GM19468 (cell line): ENCODE measurements at regions not wholly inside any gene's neighbourhood (a gene's known extent, or its start where the extent isn't known, plus 50 kb on each side); places are given as distances from the start of the nearest gene placed in this dataset.

ENCODE experiments used
- ATAC-seq: cut with Tn5 transposase; IDR thresholded peaks from one replicate; pipeline ENCODE4 v1.9.1; 2021; ENCODE audit warnings: mild to moderate bottlenecking, moderate library complexity, moderate number of reproducible peaks; ENCODE audit not compliant: unreplicated experiment; ENCODE audit errors: extremely low read depth

DNA sequence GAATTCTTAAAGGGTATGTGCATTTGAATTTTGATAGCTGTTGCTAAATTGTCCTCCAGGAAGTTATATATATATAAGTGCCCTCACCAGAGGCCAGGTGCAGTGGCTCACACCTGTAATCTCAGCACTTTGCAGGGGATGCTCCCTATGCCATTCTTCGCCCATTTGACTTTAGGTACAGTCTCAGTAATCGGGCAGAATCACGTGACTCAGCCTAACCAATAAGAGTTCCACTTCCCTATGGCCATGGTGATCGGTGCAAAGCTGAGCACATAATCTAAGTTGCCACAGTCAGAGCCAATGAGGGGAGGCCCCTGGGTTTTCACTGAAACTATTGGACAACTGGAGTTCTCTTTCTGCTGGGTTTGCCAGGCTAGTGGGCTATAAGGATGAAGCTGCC is 274.6 kb upstream of the TBX3 start:
- no peak for ATAC-seq

DNA sequence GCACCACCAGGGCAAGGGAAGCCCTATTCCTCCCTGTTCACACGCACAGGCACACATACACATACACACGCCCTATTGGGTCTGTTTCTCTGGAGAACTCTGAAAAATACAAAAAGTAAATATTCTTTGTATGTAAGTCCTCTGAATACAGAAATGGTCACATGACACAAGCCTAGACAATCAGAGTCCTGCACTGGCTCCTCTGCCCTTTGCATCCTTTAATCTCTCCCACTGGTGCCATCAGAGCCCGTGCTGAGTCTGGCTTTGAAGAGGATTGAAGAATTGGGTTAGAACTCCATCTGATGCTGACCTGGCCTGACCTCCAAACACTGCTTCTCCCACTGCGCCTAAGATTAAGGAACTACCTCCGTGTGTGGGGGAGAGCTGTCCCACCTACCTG is 273.2 kb upstream of the TBX3 start:
- ATAC-seq = no peak

DNA sequence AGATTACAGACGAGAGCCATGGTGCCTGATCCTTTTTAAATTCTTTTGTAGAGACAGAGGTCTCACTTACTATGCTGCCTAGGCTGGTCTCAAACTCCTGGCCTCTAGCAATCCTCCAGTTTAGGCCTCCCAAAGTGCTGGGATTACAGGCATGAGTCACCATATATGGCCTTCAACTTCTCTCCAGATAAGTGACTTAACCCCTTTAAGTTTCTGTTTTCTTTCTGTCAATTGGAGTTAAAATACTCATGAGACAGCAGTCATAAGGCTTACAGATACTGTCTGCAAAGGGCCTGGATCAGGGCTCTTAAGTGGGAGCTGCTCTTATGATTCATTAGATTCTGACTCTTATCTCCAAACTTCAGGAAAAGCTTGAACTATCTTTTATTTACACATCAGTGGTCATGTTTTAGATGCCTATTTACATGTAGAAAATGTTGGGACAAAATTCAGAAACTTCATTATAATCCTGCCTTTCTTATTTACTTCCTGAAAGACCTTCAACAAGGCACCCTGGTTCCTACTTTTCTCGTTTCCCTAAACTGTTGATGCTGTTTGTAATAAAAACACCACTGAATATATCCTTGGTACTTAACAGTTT is 271.5 kb upstream of the TBX3 start:
- no peak for ATAC-seq

DNA sequence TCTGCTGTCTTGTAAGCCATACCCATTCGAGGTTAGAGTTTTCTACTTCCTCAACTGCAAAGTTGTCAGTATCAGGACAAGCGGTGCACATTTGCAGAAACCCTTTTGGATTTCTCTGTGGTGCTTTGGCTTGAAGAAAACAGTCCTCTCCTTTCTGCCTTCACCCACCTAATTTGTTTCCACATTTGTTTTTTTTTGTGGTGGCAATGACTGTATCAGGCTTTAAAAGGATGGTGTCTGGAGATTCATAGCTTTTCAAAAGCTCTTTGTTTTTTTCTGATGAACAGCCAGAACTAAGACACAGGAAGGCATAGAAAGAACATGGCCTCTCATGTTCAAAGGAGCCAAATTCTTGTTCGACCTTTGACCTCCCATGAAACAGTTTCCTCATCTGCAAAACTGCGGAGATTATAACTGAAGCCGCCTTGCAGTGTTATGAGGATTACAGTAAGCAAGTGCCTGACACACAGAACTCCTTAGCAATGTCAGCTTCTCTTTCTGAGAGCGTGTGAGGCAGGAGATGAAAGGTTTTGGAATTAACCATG is 270.6 kb upstream of the TBX3 start:
- no peak for ATAC-seq

DNA sequence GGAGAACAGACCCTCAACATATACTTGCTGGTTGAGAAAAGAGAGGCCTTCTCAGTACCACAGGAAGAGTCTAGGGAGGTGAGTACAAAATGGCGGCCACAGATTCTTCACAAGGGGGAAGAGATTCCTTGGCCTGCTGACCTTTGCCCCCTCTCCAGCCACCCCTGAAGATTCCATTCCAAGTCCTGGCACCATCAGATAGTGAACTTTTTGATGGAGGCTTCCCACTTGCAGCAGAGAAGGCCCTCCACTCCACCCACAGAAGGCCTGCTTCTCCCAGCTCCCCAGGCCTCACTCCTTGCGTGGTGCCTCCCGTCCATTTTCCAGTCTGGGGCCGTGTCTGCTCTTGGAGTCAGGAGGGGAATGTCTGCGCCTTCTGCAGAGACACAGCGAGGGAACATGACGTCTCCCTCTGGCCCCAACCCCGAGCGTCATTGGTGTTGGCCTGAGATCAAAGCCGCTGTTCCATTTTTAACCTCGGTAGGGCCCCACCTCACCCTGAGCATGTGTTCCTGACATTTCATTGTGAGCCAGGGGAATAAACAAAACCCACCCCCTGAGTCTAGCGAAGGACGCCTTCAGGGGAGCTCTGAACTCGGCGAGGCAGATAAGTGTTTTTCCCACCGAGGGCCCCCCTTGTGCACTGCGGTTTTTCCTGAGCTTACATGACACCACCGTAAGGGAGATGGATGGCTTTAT is 268.7 kb upstream of the TBX3 start:
- ATAC-seq = no peak

DNA sequence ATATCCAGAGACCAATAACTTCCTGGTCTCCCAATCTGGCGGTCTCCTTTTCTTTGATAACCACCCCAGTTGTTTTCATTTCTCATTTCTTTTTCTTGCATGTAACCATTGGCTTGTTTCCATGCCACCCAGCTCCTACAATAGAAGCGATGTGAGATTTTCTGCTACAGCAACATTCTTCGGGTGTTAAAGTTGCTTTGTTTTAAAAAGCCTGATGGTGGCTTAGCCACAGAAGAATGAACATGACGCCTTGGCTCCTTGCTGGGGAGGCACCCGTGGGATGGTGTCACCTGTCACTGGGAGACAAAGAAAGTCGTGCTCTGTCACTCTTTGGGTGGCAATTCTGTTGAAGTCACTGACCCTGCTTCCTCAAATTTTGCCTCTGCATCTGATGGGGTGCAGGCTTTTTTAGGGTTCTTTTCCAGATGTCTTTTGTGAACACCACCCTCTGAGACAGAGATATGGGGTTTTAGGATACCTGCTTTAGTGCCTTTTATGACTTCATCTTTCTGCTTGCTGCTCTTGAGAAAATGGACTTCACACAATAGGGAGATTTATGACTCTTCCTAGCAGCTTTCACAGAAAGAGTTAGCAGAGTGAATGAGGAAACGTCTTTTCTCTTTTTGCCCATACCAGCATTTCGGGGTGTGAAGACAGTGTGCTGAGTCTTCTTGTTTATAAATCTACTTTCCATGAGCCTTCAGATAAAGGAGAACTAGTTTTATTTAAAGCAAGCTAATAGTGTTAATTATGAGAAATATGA is 265.3 kb upstream of the TBX3 start:
- ATAC-seq = no peak

DNA sequence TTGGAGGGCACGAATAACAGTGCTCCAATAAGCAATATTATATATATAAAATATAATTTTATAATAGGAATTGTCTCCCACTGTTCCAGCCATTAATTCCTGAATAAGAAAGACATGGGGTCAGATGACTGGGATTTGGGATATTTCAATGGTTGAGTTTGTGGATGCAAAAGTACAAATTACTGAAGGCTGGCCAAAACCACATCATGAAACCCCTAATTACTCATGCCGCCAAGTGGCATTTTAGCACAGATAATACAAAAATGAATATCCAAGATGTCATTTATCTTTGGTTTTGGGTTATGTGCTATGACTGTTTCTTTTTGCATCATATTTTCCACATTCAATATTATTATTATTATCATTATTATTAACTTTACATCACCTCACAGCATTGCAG is 261.4 kb upstream of the TBX3 start:
- ATAC-seq = no peak

DNA sequence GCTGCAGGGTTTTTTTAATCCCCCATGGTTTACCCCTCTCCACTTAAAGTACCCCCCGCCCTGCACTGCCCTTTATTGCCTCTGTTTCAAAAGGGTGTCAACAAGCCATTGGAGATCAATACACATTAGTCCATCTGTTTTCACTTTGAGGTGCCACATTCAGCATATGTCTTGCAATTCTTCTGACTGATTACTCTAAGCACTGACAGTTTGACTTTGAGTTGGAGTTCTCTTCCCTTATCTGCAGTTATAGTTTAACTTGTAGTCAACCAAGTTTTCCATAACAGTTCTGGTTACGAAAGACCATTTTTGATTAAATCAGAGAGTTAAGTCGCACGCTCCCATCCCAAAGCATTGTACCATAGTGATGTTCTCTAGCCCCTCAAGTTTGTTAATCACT is 260.8 kb upstream of the TBX3 start:
- no peak for ATAC-seq

DNA sequence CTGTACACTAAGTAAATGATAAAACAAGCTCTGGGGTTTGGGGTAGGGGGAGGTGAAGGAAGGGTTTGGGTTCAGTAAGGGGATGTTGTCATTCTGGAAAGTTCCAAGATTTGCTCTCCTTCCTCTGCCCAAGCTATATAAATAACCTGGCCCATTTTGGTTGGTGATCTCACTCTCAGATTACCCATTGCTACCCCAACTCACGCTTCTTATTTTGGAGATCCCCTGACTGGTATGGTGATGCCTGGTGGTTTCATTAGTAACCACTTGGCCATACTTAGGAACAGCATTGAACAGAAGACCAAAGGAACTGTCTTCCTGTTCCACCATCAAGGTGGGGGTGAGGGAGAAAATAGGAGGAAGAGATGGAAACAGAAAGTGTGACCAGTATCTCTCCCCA is 259.6 kb upstream of the TBX3 start:
- no peak for ATAC-seq

DNA sequence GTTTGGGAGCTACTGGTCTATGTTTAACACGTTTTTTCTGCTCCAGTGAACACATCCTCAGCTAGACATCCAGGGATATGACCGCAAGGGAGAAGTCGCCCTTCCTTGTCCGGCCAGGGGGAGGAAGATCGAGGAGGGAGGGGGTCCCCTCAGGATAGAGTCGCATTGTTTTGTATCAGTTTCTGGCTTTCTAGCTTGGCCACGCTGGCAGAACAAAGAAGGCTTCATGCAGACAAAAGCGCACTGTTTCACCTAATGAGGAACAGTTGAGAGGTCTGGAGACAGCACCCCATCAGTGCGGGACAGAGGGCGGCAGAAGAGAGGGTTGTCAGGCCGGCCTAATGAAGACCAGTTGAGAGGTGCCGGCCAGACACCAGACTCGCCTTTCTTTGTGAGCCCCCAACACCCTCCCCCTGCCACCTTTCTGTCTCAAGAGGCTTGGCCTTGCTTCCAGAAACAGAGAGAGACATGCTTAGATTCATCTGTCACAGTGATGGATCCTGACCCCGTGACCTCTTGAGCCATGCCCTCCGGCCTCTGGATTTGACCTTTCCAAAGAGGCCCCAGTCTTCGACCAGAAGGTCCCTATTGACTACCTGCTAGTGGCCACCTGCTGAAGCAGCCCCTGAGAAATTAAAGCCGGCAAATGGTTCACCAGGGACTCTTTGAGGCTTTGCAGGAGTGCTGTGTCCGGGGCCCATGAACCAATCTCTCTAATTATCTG is 254.7 kb upstream of the TBX3 start:
- no peak for ATAC-seq

DNA sequence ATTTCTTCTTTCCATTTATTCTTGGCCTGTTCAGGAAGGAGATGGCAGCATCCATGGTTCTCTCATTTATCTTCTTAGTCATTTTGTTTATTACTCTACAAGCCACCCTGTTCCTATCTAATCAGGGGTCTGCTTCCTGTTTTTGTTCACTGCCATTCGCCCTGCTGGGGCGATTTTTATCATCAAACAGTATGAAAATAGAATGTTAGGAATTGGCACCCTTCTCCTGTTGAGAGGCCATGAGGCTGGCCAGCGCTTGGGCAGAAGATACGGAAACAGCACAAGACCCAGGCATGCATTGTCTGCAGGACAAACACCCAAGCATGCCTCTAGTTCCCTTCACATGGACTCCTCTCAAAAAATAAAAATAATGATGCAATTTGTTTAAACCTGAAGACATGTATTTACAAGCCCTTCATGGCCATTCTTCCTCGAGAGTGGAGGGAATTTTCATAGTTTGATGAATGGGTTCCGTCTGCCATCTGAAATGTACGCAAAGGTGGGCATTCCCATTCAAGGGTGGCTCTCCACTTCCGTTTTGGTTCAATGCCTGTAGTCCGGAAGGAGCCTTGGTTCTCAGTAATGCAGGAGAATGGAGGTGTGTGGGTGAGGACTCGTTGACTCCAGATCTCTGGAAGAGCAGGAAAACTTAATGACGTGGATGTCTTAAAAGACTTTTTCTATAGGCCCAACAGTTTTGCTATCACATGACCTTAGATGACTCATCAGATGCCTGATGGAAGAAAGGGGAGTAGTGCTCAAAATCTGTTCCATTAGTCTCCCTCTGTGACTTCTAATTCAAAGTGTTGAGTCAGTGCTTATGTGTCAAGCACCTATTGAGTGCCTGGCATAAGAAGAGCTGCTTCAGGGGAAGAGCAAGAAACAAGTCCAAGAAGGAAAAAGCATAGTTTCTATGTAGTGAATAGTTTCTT is 252.4 kb upstream of the TBX3 start:
- ATAC-seq = no peak

DNA sequence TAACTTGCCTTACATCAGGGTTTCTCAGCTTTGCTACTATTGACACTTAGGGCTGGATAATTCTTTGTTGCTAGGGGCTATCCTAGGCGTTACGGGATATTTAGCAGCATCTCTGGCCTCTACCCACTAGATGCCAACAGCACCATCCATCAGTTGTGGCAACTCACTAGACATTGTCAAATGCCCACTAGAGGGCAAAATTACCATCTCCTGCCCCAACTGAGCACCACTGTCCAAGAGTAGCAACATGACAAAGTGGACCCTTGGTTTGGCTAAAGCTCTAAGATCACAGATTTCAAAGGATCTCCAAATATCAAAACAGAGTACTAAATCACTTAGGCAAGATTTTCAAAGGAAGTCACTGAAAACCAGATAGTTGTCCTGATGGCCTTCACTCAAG is 251.7 kb upstream of the TBX3 start:
- no peak for ATAC-seq

DNA sequence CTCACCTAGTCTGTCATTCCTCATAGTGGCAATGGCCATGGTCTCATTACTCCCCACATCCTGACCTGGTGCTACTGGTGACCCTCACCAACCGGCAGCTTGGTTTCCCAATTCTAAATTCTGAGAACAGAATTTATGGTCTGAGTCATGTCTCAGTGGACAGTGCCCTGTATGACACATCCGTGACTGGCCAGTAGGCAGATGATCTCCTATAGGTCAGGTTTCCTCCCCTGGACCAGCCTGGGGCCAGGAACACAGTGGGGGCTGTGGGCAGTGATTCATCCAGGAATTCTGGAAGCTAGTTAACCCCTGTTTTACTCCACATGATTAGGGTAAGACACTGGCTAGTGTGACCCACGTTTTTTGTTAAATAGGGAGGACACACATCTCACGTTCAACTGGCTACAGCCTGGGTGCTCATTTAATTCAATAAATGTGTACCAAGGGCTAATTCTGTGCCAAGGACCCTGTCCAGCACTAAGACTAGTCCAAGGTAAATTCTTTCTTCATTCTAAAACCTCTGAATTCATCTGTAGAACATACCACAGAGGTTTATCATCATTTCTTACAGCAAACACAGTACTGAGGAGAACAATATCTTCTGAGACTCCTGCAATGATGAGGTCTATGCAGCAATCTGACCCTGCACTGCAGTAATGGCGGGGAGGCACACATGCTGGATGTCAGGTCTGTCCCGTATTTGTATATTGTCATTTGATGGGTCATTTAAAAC is 249.6 kb upstream of the TBX3 start:
- ATAC-seq = no peak

DNA sequence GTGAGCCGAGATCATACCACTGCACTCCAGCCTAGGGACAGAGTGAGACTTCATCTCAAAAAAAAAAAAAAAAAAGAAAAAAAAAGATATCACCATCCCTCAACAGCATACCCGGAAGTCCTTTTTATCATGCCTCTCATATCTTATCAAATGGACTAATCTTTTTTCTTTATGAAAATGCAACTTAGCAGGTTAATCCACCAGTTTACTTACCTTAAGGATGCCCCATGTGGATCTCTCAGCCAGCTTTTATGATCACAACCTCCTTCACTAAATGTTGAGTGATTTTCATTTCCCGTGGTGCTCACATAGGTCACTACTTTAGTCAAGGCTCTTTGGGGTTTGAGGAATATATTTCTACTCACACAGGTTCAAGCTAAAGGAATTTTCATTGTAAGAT is 248.8 kb upstream of the TBX3 start:
- no peak for ATAC-seq

DNA sequence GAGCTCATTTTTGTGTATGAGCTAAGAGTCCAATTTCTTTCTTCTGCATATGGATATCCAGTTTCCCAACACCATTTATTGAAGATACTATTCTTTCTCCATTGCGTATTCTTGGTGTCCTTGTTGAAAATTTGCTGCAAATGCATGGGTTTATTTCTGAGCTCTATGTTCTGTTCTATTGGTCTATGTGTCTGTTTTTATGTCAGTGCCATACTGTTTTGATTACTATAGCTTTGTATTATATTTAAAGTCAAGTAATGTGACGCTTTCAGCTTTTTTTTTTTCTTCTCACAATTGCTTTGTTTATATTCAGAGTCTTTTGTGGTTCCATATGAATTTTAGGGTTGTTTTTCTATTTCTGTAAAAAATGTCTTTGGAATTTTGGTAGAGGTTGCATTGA is 247.1 kb upstream of the TBX3 start:
- ATAC-seq = no peak

DNA sequence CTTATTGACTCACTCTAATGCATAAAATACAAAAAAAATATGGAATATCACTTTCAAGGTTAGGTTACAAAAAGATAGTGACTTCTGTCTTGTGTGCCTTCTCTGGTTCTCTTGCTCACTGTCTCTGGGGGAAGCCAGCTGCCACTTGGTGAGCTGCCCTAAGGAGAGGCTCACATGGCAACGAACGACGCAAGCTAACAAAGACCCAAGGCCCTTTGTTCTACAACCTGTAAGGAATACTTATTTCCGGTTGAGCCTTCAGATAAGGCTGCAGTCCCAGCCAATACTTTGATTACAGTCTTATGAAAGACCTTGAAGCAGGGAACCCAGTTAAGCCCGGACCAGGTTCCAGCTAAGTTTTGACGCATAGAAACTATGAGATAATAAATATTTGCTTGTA is 242.4 kb upstream of the TBX3 start:
- ATAC-seq = no peak

DNA sequence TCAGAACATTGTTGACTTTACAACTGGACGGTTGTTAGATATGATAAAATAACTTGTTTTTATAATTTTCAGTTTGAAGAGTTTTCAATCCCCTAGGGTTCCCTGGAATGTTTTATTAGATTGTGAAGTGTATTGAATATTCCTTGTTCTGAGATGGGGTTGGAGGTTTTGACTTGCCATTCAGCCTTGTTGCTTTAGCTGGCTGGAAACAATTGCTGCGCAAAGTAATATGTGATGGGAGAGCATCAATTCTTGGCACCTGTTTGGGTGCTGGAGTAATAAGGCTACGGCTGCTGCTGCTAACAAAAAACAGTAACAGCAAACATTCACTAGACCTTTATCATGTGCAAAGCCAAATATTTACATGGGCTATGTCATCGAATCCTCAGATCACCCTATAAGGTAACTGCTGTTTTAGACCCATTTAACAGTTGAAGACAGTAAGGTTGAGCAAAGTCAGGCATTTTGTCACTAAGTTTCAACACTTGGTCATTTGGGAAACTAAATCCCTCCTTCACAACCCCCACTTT is 241.0 kb upstream of the TBX3 start:
- ATAC-seq = no peak

DNA sequence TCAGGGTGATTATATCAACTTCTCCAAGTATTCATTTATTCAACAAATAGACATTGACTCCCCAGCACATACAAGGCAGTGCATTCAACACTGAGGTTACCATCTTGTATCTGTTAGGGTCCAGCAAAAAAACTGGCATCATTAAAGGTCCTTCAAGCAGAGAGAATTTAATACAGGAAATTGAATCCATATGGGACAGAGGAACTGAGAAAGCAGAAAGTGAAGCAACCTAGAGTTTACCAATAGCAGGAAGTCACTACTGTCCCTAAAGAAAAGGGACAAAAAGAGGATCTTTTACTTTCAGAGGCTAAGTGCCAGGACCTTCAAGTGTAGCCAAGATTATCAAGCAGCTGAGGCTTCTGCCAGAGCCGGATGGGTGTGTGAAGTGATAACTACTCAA is 237.8 kb upstream of the TBX3 start:
- no peak for ATAC-seq
